ENCODE measurements at regions not wholly inside any gene's neighbourhood (a gene's known extent, or its start where the extent isn't known, plus 50 kb on each side); places are given as distances from the start of the nearest gene placed in this dataset.

GRCh38 chr11:11209967-11210366, 143.1 kb downstream of the CSNK2A3 start:
- CTCF ChIA-PET, result no interaction called here
- no peaks in the 10 kb centered on the region for H4K20me1 ChIP-seq (ENCODE audit: insufficient read depth)
- RAD21 ChIA-PET (ENCODE audit: low non-redundant PET in 1 of 2, low total read pairs in 2 of 2, uncharacterized antibody in 2 of 2, unreplicated experiment in 2 of 2), result no interaction called here
- H3K4me3 ChIP-seq (replicated peaks in 1 of 2; ENCODE audit: low read depth in 1 of 2, low read length in 2 of 2), result no peak overlapping the region
- no peak overlapping the region for H3K4me2 ChIP-seq (ENCODE audit: low read length)
- no TSS peak for BruUV-seq (replicated peaks)
- no peak overlapping the region for H2AFZ ChIP-seq (ENCODE audit: low read depth, low read length, poor library complexity, severe bottlenecking)
- no peak overlapping the region for H3K9ac ChIP-seq (ENCODE audit: low read length)
- intact Hi-C loops (cut with micrococcal nuclease), result no loop called here
- no peaks in the 10 kb centered on the region for H3K9me3 ChIP-seq (ENCODE audit: control insufficient read depth in 1 of 2, insufficient read depth in 1 of 2, low read depth in 1 of 2, low read length in 2 of 2)
- H3K79me2 ChIP-seq (ENCODE audit: insufficient read depth, low read length), result no peaks in the 10 kb centered on the region
- DNase-seq (ENCODE audit: low read depth, low spot score) (no peak), ATAC-seq (no peak)
- H3K27me3 ChIP-seq (ENCODE audit: insufficient read depth, low read length), result no peaks in the 10 kb centered on the region
- no peaks in the 10 kb centered on the region for H3K4me1 ChIP-seq (ENCODE audit: control insufficient read depth in 1 of 2, insufficient read depth in 2 of 2, low read length in 2 of 2)
- no peaks in the 10 kb centered on the region for H3K9me2 ChIP-seq (ENCODE audit: insufficient read depth)
- no peak overlapping the region for H3K27ac ChIP-seq (ENCODE audit: low read depth, low read length)
- POLR2A ChIA-PET, result no interaction called here
- no peaks in the 10 kb centered on the region for H3K36me3 ChIP-seq (ENCODE audit: control insufficient read depth in 1 of 2, insufficient read depth in 2 of 2, low read length in 2 of 2)
- TF ChIP-seq ZBTB33 (IDR thresholded peaks at IDR 0.05; ENCODE audit: extremely low read depth, insufficient replicate concordance, low read length) (no peak), EZH2 (IDR thresholded peaks at IDR 0.05) (no peak), SIN3A (IDR thresholded peaks at IDR 0.05; ENCODE audit: low read depth) (no peak), SRF (IDR thresholded peaks at IDR 0.05; ENCODE audit: low read depth) (no peak), POLR2AphosphoS5 (IDR thresholded peaks at IDR 0.05; ENCODE audit: low read depth, low read length) (no peak), ZNF274 (IDR thresholded peaks at IDR 0.05; ENCODE audit: low read depth, low read length) (no peak), FOSL1 (IDR thresholded peaks at IDR 0.05; ENCODE audit: low read depth) (no peak), ELF1 (IDR thresholded peaks at IDR 0.05; ENCODE audit: borderline replicate concordance, low read depth) (no peak), YY1 (IDR thresholded peaks at IDR 0.05; ENCODE audit: extremely low read depth, insufficient replicate concordance, low read depth, low read length) (no peak), POLR2A (IDR thresholded peaks at IDR 0.05; ENCODE audit: borderline replicate concordance, extremely low read depth, insufficient read depth, insufficient read length) (no peak), RAD21 (IDR thresholded peaks at IDR 0.05; ENCODE audit: low read depth) (no peak), ATF3 (IDR thresholded peaks at IDR 0.05) (no peak), JUND (IDR thresholded peaks at IDR 0.05) (no peak), EZH2phosphoT487 (IDR thresholded peaks at IDR 0.05; ENCODE audit: borderline replicate concordance) (no peak), CEBPB (IDR thresholded peaks at IDR 0.05; ENCODE audit: low read depth) (no peak), ZFX (IDR thresholded peaks at IDR 0.05) (no peak), CTCF (IDR thresholded peaks at IDR 0.05 in 2 of 3, conservative IDR thresholded peaks at IDR 0.05 in 1 of 3; ENCODE audit: borderline replicate concordance in 1 of 3, insufficient read depth in 1 of 3, low read depth in 2 of 3, low read length in 2 of 3) (no peak), SP1 (IDR thresholded peaks at IDR 0.05; ENCODE audit: low read depth) (no peak)
- TF ChIP-seq, protein P1, sequence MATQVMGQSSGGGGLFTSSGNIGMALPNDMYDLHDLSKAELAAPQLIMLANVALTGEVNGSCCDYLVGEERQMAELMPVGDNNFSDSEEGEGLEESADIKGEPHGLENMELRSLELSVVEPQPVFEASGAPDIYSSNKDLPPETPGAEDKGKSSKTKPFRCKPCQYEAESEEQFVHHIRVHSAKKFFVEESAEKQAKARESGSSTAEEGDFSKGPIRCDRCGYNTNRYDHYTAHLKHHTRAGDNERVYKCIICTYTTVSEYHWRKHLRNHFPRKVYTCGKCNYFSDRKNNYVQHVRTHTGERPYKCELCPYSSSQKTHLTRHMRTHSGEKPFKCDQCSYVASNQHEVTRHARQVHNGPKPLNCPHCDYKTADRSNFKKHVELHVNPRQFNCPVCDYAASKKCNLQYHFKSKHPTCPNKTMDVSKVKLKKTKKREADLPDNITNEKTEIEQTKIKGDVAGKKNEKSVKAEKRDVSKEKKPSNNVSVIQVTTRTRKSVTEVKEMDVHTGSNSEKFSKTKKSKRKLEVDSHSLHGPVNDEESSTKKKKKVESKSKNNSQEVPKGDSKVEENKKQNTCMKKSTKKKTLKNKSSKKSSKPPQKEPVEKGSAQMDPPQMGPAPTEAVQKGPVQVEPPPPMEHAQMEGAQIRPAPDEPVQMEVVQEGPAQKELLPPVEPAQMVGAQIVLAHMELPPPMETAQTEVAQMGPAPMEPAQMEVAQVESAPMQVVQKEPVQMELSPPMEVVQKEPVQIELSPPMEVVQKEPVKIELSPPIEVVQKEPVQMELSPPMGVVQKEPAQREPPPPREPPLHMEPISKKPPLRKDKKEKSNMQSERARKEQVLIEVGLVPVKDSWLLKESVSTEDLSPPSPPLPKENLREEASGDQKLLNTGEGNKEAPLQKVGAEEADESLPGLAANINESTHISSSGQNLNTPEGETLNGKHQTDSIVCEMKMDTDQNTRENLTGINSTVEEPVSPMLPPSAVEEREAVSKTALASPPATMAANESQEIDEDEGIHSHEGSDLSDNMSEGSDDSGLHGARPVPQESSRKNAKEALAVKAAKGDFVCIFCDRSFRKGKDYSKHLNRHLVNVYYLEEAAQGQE (IDR thresholded peaks at IDR 0.05; ENCODE audit: low read depth), result no peak
- TF ChIP-seq, protein P2, sequence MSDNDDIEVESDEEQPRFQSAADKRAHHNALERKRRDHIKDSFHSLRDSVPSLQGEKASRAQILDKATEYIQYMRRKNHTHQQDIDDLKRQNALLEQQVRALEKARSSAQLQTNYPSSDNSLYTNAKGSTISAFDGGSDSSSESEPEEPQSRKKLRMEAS (IDR thresholded peaks at IDR 0.05), result no peak

Measured in HCT116 (cell line).